Right atrium auricular region (tissue), 2 donors: ENCODE measurements at regions not wholly inside any gene's neighbourhood (a gene's known extent, or its start where the extent isn't known, plus 50 kb on each side); places are given as distances from the start of the nearest gene placed in this dataset.

Experiments
- DNase-seq: peaks from one replicate; pipeline ENCODE4 v3.0.0-alpha.2; 2019; ENCODE audit warnings: low spot score
- H3K27ac ChIP-seq, 2 donors: fragments of 200-600 bp; sonication (generic); 1 replicate in 1 of 2; 2 replicates in 1 of 2; pipeline ENCODE4 v1.5.1; 2016 to 2019
- H3K27me3 ChIP-seq, 2 donors: fragments of 200-600 bp; sonication (generic); one replicate each; pipeline versions ENCODE4 v1.5.1 to v1.6.0; 2017 to 2019
- H3K36me3 ChIP-seq: fragments of 200-600 bp; sonication (generic); one replicate; pipeline ENCODE4 v1.5.1; 2016
- H3K4me1 ChIP-seq, 2 donors: fragments of 200-600 bp; sonication (generic); one replicate each; pipeline versions ENCODE4 v1.5.1 to v1.6.0; 2017 to 2019
- H3K4me3 ChIP-seq, 2 donors: fragments of 200-600 bp; sonication (generic); 1 replicate in 1 of 2; 2 replicates in 1 of 2; pipeline ENCODE4 v1.5.1; 2017 to 2019; ENCODE audit warnings: mild to moderate bottlenecking in 1 of 2, moderate library complexity in 1 of 2
- H3K9me3 ChIP-seq, 2 donors: fragments of 200-600 bp; sonication (generic); one replicate each; pipeline ENCODE4 v1.5.1; 2019
- CTCF ChIP-seq, 2 donors: fragments of 200-600 bp; sonication (generic); IDR thresholded peaks; one replicate each; pipeline ENCODE4 v1.5.1; 2019; ENCODE audit warnings: antibody characterized with exemption in 2 of 2

- TF ChIP-seq CTCF (IDR thresholded peaks at IDR 0.05) = no peak
- DNase-seq = no peak
- Histone ChIP-seq H3K4me1 (no peaks in the 10 kb centered on the region), H3K27ac (no peak overlapping the region), H3K36me3 (no peaks in the 10 kb centered on the region), H3K27me3 (no peaks in the 10 kb centered on the region), H3K4me3 (no peak overlapping the region), H3K9me3 (no peaks in the 10 kb centered on the region)
Observed at GRCh38 chr19:30149300-30149699, 207.3 kb downstream of the URI1 start.

GRCh38 chr19:30150626-30151025 is 208.6 kb downstream of the URI1 start:
- Histone ChIP-seq H3K4me3 (no peak overlapping the region), H3K9me3 (no peaks in the 10 kb centered on the region), H3K27me3 (no peaks in the 10 kb centered on the region), H3K27ac (no peak overlapping the region), H3K4me1 (no peaks in the 10 kb centered on the region), H3K36me3 (no peaks in the 10 kb centered on the region)
- no peak for DNase-seq
- TF ChIP-seq CTCF (IDR thresholded peaks at IDR 0.05) = no peak

- H3K27ac ChIP-seq = no peak overlapping the region
- no peaks in the 10 kb centered on the region for H3K27me3 ChIP-seq
- no peak overlapping the region for H3K4me3 ChIP-seq
- H3K4me1 ChIP-seq = no peaks in the 10 kb centered on the region
- no peaks in the 10 kb centered on the region for H3K9me3 ChIP-seq
- no peaks in the 10 kb centered on the region for H3K36me3 ChIP-seq
- no peak for DNase-seq
- no peak for TF ChIP-seq CTCF (IDR thresholded peaks at IDR 0.05)
Observed at GRCh38 chr19:30151081-30151480, 209.0 kb downstream of the URI1 start.

- DNase-seq = no peak
- H3K9me3 ChIP-seq = no peaks in the 10 kb centered on the region
- TF ChIP-seq CTCF (IDR thresholded peaks at IDR 0.05) = no peak
- H3K36me3 ChIP-seq = no peaks in the 10 kb centered on the region
- H3K4me3 ChIP-seq = no peak overlapping the region
- H3K27me3 ChIP-seq = no peaks in the 10 kb centered on the region
- no peaks in the 10 kb centered on the region for H3K4me1 ChIP-seq
- H3K27ac ChIP-seq = no peak overlapping the region
Observed at GRCh38 chr19:30152510-30153291, 210.7 kb downstream of the URI1 start.

- no peak overlapping the region for H3K4me3 ChIP-seq
- TF ChIP-seq CTCF (IDR thresholded peaks at IDR 0.05) = no peak
- no peak overlapping the region for H3K27ac ChIP-seq
- no peaks in the 10 kb centered on the region for H3K4me1 ChIP-seq
- H3K9me3 ChIP-seq = no peaks in the 10 kb centered on the region
- DNase-seq = no peak
- no peaks in the 10 kb centered on the region for H3K27me3 ChIP-seq
- H3K36me3 ChIP-seq = no peaks in the 10 kb centered on the region
Observed at GRCh38 chr19:30153326-30154210, 211.5 kb downstream of the URI1 start.
